MG63 (cell line): ENCODE measurements at regions not wholly inside any gene's neighbourhood (a gene's known extent, or its start where the extent isn't known, plus 50 kb on each side); places are given as distances from the start of the nearest gene placed in this dataset.

Experiments
- DNase-seq: peaks from one replicate; pipeline ENCODE4 v3.0.0-alpha.2; 2020
- H3K27me3 ChIP-seq: fragments of 250-450 bp; sonication (Bioruptor Pico); 2 replicates; pipeline ENCODE4 v1.5.1; 2020; ENCODE audit warnings: mild to moderate bottlenecking, moderate library complexity
- H3K36me3 ChIP-seq: fragments of 250-450 bp; sonication (Bioruptor Pico); 2 replicates; pipeline ENCODE4 v1.5.1; 2020; ENCODE audit warnings: mild to moderate bottlenecking, moderate library complexity
- H3K4me3 ChIP-seq: fragments of 250-450 bp; sonication (Bioruptor Pico); 2 replicates; pipeline ENCODE4 v1.5.1; 2020; ENCODE audit warnings: mild to moderate bottlenecking, moderate library complexity
- H3K9me3 ChIP-seq: fragments of 250-450 bp; sonication (Bioruptor Pico); 2 replicates; pipeline ENCODE4 v1.5.1; 2020; ENCODE audit warnings: mild to moderate bottlenecking, moderate library complexity

- H3K36me3 ChIP-seq: no peaks in the 10 kb centered on the region
- no peaks in the 10 kb centered on the region for H3K9me3 ChIP-seq
- no peak overlapping the region for H3K4me3 ChIP-seq
- H3K27me3 ChIP-seq: no peaks in the 10 kb centered on the region
- no peak for DNase-seq
Measured at GRCh38 chr18:67080601-67081000, 435.9 kb downstream of the DSEL start.

GRCh38 chr18:67074309-67074708 lies 442.2 kb downstream of the DSEL start:
- Histone ChIP-seq H3K9me3 (no peaks in the 10 kb centered on the region), H3K4me3 (no peak overlapping the region), H3K27me3 (no peaks in the 10 kb centered on the region), H3K36me3 (no peaks in the 10 kb centered on the region)
- no peak for DNase-seq

GRCh38 chr18:67072791-67073190 lies 443.7 kb downstream of the DSEL start:
- Histone ChIP-seq H3K9me3 (no peaks in the 10 kb centered on the region), H3K4me3 (no peak overlapping the region), H3K36me3 (no peaks in the 10 kb centered on the region), H3K27me3 (no peaks in the 10 kb centered on the region)
- no peak for DNase-seq

- Histone ChIP-seq H3K36me3 (no peaks in the 10 kb centered on the region), H3K9me3 (no peaks in the 10 kb centered on the region), H3K27me3 (no peaks in the 10 kb centered on the region), H3K4me3 (no peak overlapping the region)
- no peak for DNase-seq
Measured at GRCh38 chr18:67068608-67069007, 447.9 kb downstream of the DSEL start.

GRCh38 chr18:67047334-67047733 lies 443.4 kb upstream of the CDH19 start:
- H3K27me3 ChIP-seq: no peaks in the 10 kb centered on the region

GRCh38 chr18:67043276-67043675 lies 439.4 kb upstream of the CDH19 start:
- Histone ChIP-seq H3K27me3 (no peaks in the 10 kb centered on the region), H3K4me3 (no peak overlapping the region), H3K36me3 (no peaks in the 10 kb centered on the region), H3K9me3 (no peaks in the 10 kb centered on the region)
- DNase-seq: no peak

More at GRCh38 chr18:67047334-67047733, 443.4 kb upstream of the CDH19 start:
- H3K36me3 ChIP-seq: no peaks in the 10 kb centered on the region
- no peak overlapping the region for H3K4me3 ChIP-seq
- no peaks in the 10 kb centered on the region for H3K9me3 ChIP-seq
- DNase-seq: no peak

- no peaks in the 10 kb centered on the region for H3K27me3 ChIP-seq
- no peaks in the 10 kb centered on the region for H3K36me3 ChIP-seq
- no peaks in the 10 kb centered on the region for H3K9me3 ChIP-seq
- DNase-seq: no peak
- H3K4me3 ChIP-seq: no peak overlapping the region
Measured at GRCh38 chr18:67041334-67041733, 437.4 kb upstream of the CDH19 start.

- no peak for DNase-seq
- Histone ChIP-seq H3K27me3 (no peaks in the 10 kb centered on the region), H3K9me3 (no peaks in the 10 kb centered on the region), H3K4me3 (no peak overlapping the region), H3K36me3 (no peaks in the 10 kb centered on the region)
Measured at GRCh38 chr18:67035026-67035425, 431.1 kb upstream of the CDH19 start.

- Histone ChIP-seq H3K4me3 (no peak overlapping the region), H3K36me3 (no peaks in the 10 kb centered on the region), H3K9me3 (no peaks in the 10 kb centered on the region), H3K27me3 (no peaks in the 10 kb centered on the region)
- DNase-seq: no peak
Measured at GRCh38 chr18:67023059-67023458, 419.2 kb upstream of the CDH19 start.

GRCh38 chr18:67010919-67011318 lies 407.0 kb upstream of the CDH19 start:
- DNase-seq: no peak
- Histone ChIP-seq H3K36me3 (no peaks in the 10 kb centered on the region), H3K27me3 (no peaks in the 10 kb centered on the region), H3K4me3 (no peak overlapping the region), H3K9me3 (no peaks in the 10 kb centered on the region)

- Histone ChIP-seq H3K27me3 (no peaks in the 10 kb centered on the region), H3K9me3 (no peaks in the 10 kb centered on the region), H3K4me3 (no peak overlapping the region), H3K36me3 (no peaks in the 10 kb centered on the region)
- DNase-seq: no peak
Measured at GRCh38 chr18:67007999-67008398, 404.1 kb upstream of the CDH19 start.

- no peak for DNase-seq
Measured at GRCh38 chr18:67007085-67007484, 403.2 kb upstream of the CDH19 start.

GRCh38 chr18:67001052-67001451 lies 397.2 kb upstream of the CDH19 start:
- peak; percentile 45 for DNase-seq
- no peaks in the 10 kb centered on the region for H3K27me3 ChIP-seq
- H3K4me3 ChIP-seq: no peak overlapping the region
- no peaks in the 10 kb centered on the region for H3K36me3 ChIP-seq
- peaks cover 4% of the 10 kb centered on the region; the same call in 1 of the 2 replicates for H3K9me3 ChIP-seq

More at GRCh38 chr18:67007085-67007484, 403.2 kb upstream of the CDH19 start:
- H3K27me3 ChIP-seq: no peaks in the 10 kb centered on the region
- H3K4me3 ChIP-seq: no peak overlapping the region
- no peaks in the 10 kb centered on the region for H3K36me3 ChIP-seq
- H3K9me3 ChIP-seq: peaks cover 4% of the 10 kb centered on the region; the same call in 1 of the 2 replicates

- no peak for DNase-seq
- Histone ChIP-seq H3K27me3 (no peaks in the 10 kb centered on the region), H3K36me3 (no peaks in the 10 kb centered on the region)
Measured at GRCh38 chr18:66999003-66999402, 395.1 kb upstream of the CDH19 start.

GRCh38 chr18:66995270-66995669 lies 391.4 kb upstream of the CDH19 start:
- no peaks in the 10 kb centered on the region for H3K36me3 ChIP-seq
- DNase-seq: no peak

More at GRCh38 chr18:66999003-66999402, 395.1 kb upstream of the CDH19 start:
- no peak overlapping the region for H3K4me3 ChIP-seq
- H3K9me3 ChIP-seq: peaks cover 4% of the 10 kb centered on the region; the same call in 1 of the 2 replicates

GRCh38 chr18:66994790-66995189 lies 390.9 kb upstream of the CDH19 start:
- H3K27me3 ChIP-seq: no peaks in the 10 kb centered on the region
- H3K4me3 ChIP-seq: no peak overlapping the region
- DNase-seq: peak; percentile 1
- H3K36me3 ChIP-seq: no peaks in the 10 kb centered on the region
- no peaks in the 10 kb centered on the region for H3K9me3 ChIP-seq

More at GRCh38 chr18:66995270-66995669, 391.4 kb upstream of the CDH19 start:
- H3K27me3 ChIP-seq: no peaks in the 10 kb centered on the region
- H3K4me3 ChIP-seq: no peak overlapping the region
- no peaks in the 10 kb centered on the region for H3K9me3 ChIP-seq

GRCh38 chr18:66993492-66993891 lies 389.6 kb upstream of the CDH19 start:
- H3K36me3 ChIP-seq: no peaks in the 10 kb centered on the region
- DNase-seq: no peak
- no peaks in the 10 kb centered on the region for H3K27me3 ChIP-seq
- no peak overlapping the region for H3K4me3 ChIP-seq
- H3K9me3 ChIP-seq: no peaks in the 10 kb centered on the region

GRCh38 chr18:66990909-66991308 lies 387.0 kb upstream of the CDH19 start:
- Histone ChIP-seq H3K9me3 (no peaks in the 10 kb centered on the region), H3K27me3 (no peaks in the 10 kb centered on the region), H3K36me3 (no peaks in the 10 kb centered on the region), H3K4me3 (no peak overlapping the region)
- DNase-seq: no peak

GRCh38 chr18:66979009-66979408 lies 375.1 kb upstream of the CDH19 start:
- Histone ChIP-seq H3K36me3 (no peaks in the 10 kb centered on the region), H3K4me3 (no peak overlapping the region), H3K9me3 (peaks cover 1% of the 10 kb centered on the region; the same call in 1 of the 2 replicates), H3K27me3 (no peaks in the 10 kb centered on the region)
- DNase-seq: no peak
